Coronary artery (tissue), 2 donors: ENCODE measurements at regions not wholly inside any gene's neighbourhood (a gene's known extent, or its start where the extent isn't known, plus 50 kb on each side); places are given as distances from the start of the nearest gene placed in this dataset.

ENCODE experiments used
- DNase-seq: peaks from one replicate; pipeline ENCODE4 v3.0.0-alpha.2; 2017; ENCODE audit warnings: low spot score
- H3K27ac ChIP-seq, 2 donors: fragments of 200-600 bp; sonication (generic); one replicate each; pipeline ENCODE4 v1.5.1; 2016 to 2019
- H3K4me3 ChIP-seq: fragments of 200-600 bp; sonication (generic); 2 replicates; pipeline ENCODE4 v1.5.1; 2016; ENCODE audit warnings: mild to moderate bottlenecking, moderate library complexity
- CTCF ChIP-seq: fragments of 200-600 bp; sonication (generic); IDR thresholded peaks from one replicate; pipeline ENCODE4 v1.5.1; 2019; ENCODE audit warnings: antibody characterized with exemption

GRCh38 chr5:116814626-116815385 lies 240.2 kb upstream of the SEMA6A start:
- H3K4me3 ChIP-seq: no peak overlapping the region
- no peak for DNase-seq

GRCh38 chr5:116813906-116814305 lies 239.3 kb upstream of the SEMA6A start:
- no peak overlapping the region for H3K4me3 ChIP-seq
- no peak overlapping the region for H3K27ac ChIP-seq

More at GRCh38 chr5:116814626-116815385, 240.2 kb upstream of the SEMA6A start:
- H3K27ac ChIP-seq: no peak overlapping the region
- TF ChIP-seq CTCF: no peak

GRCh38 chr5:116813356-116813755 lies 238.7 kb upstream of the SEMA6A start:
- Histone ChIP-seq H3K27ac (no peak overlapping the region), H3K4me3 (no peak overlapping the region)
- TF ChIP-seq CTCF: no peak
- DNase-seq: no peak

More at GRCh38 chr5:116813906-116814305, 239.3 kb upstream of the SEMA6A start:
- DNase-seq: no peak
- no peak for TF ChIP-seq CTCF

- no peak for TF ChIP-seq CTCF
- Histone ChIP-seq H3K27ac (no peak overlapping the region), H3K4me3 (no peak overlapping the region)
- no peak for DNase-seq
These were observed 236.3 kb upstream of the SEMA6A start for GRCh38 chr5:116810951-116811350.

GRCh38 chr5:116806836-116807235 lies 232.2 kb upstream of the SEMA6A start:
- no peak for DNase-seq
- H3K4me3 ChIP-seq: no peak overlapping the region
- no peak overlapping the region for H3K27ac ChIP-seq
- TF ChIP-seq CTCF: no peak

GRCh38 chr5:116799401-116799800 lies 224.8 kb upstream of the SEMA6A start:
- no peak for TF ChIP-seq CTCF
- H3K27ac ChIP-seq: no peak overlapping the region
- DNase-seq: no peak
- H3K4me3 ChIP-seq: no peak overlapping the region

GRCh38 chr5:116795189-116795588 lies 220.6 kb upstream of the SEMA6A start:
- H3K4me3 ChIP-seq: no peak overlapping the region
- DNase-seq: no peak
- H3K27ac ChIP-seq: no peak overlapping the region
- no peak for TF ChIP-seq CTCF
